Fibroblast of skin of back (primary cell): ENCODE measurements at regions not wholly inside any gene's neighbourhood (a gene's known extent, or its start where the extent isn't known, plus 50 kb on each side); places are given as distances from the start of the nearest gene placed in this dataset.

Experiments used
- DNase-seq: peaks from one replicate; pipeline ENCODE4 v3.0.0-alpha.2; 2013

- DNase-seq, result peak; percentile 17
Observed at GRCh38 chr5:173557123-173557903, 59.1 kb downstream of the BOD1 start.

- DNase-seq, result no peak
Observed at GRCh38 chr5:173556142-173557028, 60.1 kb downstream of the BOD1 start.

GRCh38 chr5:173554989-173555705 is 61.3 kb downstream of the BOD1 start:
- DNase-seq, result no peak

- no peak for DNase-seq
Observed at GRCh38 chr5:173554038-173554955, 62.2 kb downstream of the BOD1 start.

GRCh38 chr5:173550641-173551040 is 65.8 kb downstream of the BOD1 start:
- no peak for DNase-seq

GRCh38 chr5:173549644-173550043 is 66.8 kb downstream of the BOD1 start:
- no peak for DNase-seq

- peak; percentile 67 for DNase-seq
Observed at GRCh38 chr5:173547579-173547978, 68.9 kb downstream of the BOD1 start.

- DNase-seq, result no peak
Observed at GRCh38 chr5:173542964-173543363, 73.5 kb downstream of the BOD1 start.

GRCh38 chr5:173542159-173542558 is 74.3 kb downstream of the BOD1 start:
- no peak for DNase-seq

- no peak for DNase-seq
Observed at GRCh38 chr5:173538654-173539053, 77.8 kb downstream of the BOD1 start.

GRCh38 chr5:173538018-173538417 is 78.4 kb downstream of the BOD1 start:
- no peak for DNase-seq

GRCh38 chr5:173537228-173537627 is 79.2 kb downstream of the BOD1 start:
- no peak for DNase-seq

- DNase-seq, result peak; percentile 31
Observed at GRCh38 chr5:173535976-173536639, 80.3 kb downstream of the BOD1 start.

- DNase-seq, result no peak
Observed at GRCh38 chr5:173535166-173535975, 81.1 kb downstream of the BOD1 start.

- DNase-seq, result peak; percentile 11
Observed at GRCh38 chr5:173534664-173535063, 81.8 kb downstream of the BOD1 start.

GRCh38 chr5:173534031-173534430 is 82.4 kb downstream of the BOD1 start:
- DNase-seq, result no peak

GRCh38 chr5:173532689-173533250 is 83.7 kb downstream of the BOD1 start:
- DNase-seq, result no peak

- DNase-seq, result no peak
Observed at GRCh38 chr5:173531863-173532262, 84.6 kb downstream of the BOD1 start.

GRCh38 chr5:173530547-173530946 is 85.9 kb downstream of the BOD1 start:
- peak; percentile 34 for DNase-seq

GRCh38 chr5:173529861-173530260 is 86.6 kb downstream of the BOD1 start:
- no peak for DNase-seq
